Epithelial cell of proximal tubule (primary cell): ENCODE measurements at regions not wholly inside any gene's neighbourhood (a gene's known extent, or its start where the extent isn't known, plus 50 kb on each side); places are given as distances from the start of the nearest gene placed in this dataset.
A peak's percentile ranks its signal among the peaks of the same experiment; 100 is the strongest.
"Not testable (repeated sequence)": the region's sequence is repeated elsewhere in the genome, so short reads cannot be mapped to it uniquely, and the experiment has no call there.

ENCODE experiments used
- DNase-seq: peaks from one replicate; pipeline ENCODE4 v3.0.0-alpha.2; 2011; ENCODE audit warnings: low read depth
- H3K4me3 ChIP-seq: 2 replicates; pipeline ENCODE4 v1.5.1; 2011; ENCODE audit warnings: low read depth, mild to moderate bottlenecking, low read length
- CTCF ChIP-seq: conservative IDR thresholded peaks from 2 replicates; pipeline ENCODE4 v1.5.1; 2012; ENCODE audit warnings: low read depth, mild to moderate bottlenecking, low read length

- DNase-seq = no peak
- TF ChIP-seq CTCF = no peak
- no peak overlapping the region for H3K4me3 ChIP-seq
Observed at GRCh38 chr16:50451951-50452508, 83.2 kb upstream of the BRD7 start.

GRCh38 chr16:50450957-50451356 lies 82.2 kb upstream of the BRD7 start:
- TF ChIP-seq CTCF = no peak
- no peak for DNase-seq
- H3K4me3 ChIP-seq = no peak overlapping the region

- DNase-seq = no peak
- no peak for TF ChIP-seq CTCF
- H3K4me3 ChIP-seq = no peak overlapping the region
Observed at GRCh38 chr16:50449800-50450199, 81.0 kb upstream of the BRD7 start.

- no peak for DNase-seq
- H3K4me3 ChIP-seq = no peak overlapping the region
- TF ChIP-seq CTCF = no peak
Observed at GRCh38 chr16:50448981-50449380, 80.2 kb upstream of the BRD7 start.

- TF ChIP-seq CTCF = peak; percentile 34
- DNase-seq = no peak
- no peak overlapping the region for H3K4me3 ChIP-seq
Observed at GRCh38 chr16:50448522-50448921, 79.7 kb upstream of the BRD7 start.

- not testable (repeated sequence) for H3K4me3 ChIP-seq, DNase-seq
Observed at GRCh38 chr16:50447386-50447785, 78.6 kb upstream of the BRD7 start.

- DNase-seq = no peak
- no peak overlapping the region for H3K4me3 ChIP-seq
- no peak for TF ChIP-seq CTCF
Observed at GRCh38 chr16:50446861-50447260, 78.1 kb upstream of the BRD7 start.
